ENCODE measurements at regions not wholly inside any gene's neighbourhood (a gene's known extent, or its start where the extent isn't known, plus 50 kb on each side); places are given as distances from the start of the nearest gene placed in this dataset.

DNA sequence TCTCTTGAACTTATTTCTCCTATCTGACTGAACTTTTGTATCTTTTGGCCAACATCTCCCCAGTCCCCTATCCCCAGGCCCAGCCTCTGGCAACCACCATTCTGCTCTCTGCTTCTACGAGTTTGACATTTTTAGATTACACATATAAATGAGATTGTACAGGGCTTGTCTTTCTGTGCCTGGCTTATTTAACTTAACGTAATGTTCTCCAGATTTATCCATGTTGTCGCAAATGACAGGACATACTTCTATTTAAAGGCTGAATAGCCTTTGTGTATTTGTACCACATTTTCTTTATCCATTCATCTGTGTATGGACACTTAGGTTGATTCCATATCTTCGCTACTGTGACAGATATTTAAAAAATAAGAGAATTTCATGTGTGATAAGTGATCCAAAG is 98.6 kb downstream of the LSMEM1 start:
- TF ChIP-seq, protein P1, sequence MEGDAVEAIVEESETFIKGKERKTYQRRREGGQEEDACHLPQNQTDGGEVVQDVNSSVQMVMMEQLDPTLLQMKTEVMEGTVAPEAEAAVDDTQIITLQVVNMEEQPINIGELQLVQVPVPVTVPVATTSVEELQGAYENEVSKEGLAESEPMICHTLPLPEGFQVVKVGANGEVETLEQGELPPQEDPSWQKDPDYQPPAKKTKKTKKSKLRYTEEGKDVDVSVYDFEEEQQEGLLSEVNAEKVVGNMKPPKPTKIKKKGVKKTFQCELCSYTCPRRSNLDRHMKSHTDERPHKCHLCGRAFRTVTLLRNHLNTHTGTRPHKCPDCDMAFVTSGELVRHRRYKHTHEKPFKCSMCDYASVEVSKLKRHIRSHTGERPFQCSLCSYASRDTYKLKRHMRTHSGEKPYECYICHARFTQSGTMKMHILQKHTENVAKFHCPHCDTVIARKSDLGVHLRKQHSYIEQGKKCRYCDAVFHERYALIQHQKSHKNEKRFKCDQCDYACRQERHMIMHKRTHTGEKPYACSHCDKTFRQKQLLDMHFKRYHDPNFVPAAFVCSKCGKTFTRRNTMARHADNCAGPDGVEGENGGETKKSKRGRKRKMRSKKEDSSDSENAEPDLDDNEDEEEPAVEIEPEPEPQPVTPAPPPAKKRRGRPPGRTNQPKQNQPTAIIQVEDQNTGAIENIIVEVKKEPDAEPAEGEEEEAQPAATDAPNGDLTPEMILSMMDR (IDR thresholded peaks at IDR 0.05) = no peak
- no peak for TF ChIP-seq POLR2A (IDR thresholded peaks at IDR 0.05)

Measured in uterus (tissue), 2 donors.